GM21360 (cell line): ENCODE measurements at regions not wholly inside any gene's neighbourhood (a gene's known extent, or its start where the extent isn't known, plus 50 kb on each side); places are given as distances from the start of the nearest gene placed in this dataset.
"Not testable (repeated sequence)": the region's sequence is repeated elsewhere in the genome, so short reads cannot be mapped to it uniquely, and the experiment has no call there.

Experiments
- ATAC-seq: cut with Tn5 transposase; IDR thresholded peaks from one replicate; pipeline ENCODE4 v1.9.1; 2021; ENCODE audit warnings: mild to moderate bottlenecking, moderate library complexity; ENCODE audit not compliant: unreplicated experiment

DNA sequence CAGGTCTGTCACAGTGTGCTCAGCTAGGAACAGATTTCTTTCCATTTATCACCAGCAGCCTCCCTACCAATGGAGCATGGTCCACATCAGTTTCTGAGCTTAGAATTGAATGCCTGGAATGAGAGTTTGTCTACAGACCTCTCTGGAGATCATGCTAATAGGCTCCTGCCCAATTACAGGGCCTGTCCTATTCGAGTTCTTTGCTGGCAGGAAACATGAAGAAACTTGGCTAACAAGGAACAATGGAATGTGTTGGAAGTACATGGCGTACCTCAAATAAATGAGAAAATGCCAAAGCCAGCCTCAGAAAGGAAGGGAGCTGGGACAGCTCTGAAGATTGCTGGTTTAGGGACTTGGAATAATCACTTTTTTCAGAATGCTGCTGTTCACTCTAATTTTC, 186.0 kb upstream of the AKR1E2 start:
- no peak for ATAC-seq

- ATAC-seq = no peak
These were observed 187.9 kb upstream of the AKR1E2 start for GRCh38 chr10:4638099-4638498.

GRCh38 chr10:4637657-4638056, 188.3 kb upstream of the AKR1E2 start:
- ATAC-seq = no peak

DNA sequence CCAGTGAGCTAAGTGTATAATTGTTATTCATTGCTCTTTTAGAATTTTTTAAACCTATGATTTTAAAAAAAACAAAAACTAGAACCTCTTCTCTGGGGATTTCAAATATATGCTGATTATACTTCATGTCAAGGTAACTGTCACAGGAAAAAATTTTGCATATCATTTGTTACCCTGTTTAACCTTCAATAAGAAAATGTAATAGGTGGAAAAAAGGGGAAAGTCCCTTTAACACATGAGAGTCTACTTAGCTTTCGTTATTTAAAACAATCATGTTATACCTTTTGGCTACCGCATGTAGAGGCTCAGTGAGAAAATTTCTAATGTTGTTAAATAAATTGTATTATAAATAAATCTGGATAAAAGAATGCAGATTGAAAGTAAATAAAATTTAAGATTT, 190.1 kb upstream of the AKR1E2 start:
- ATAC-seq = no peak

DNA sequence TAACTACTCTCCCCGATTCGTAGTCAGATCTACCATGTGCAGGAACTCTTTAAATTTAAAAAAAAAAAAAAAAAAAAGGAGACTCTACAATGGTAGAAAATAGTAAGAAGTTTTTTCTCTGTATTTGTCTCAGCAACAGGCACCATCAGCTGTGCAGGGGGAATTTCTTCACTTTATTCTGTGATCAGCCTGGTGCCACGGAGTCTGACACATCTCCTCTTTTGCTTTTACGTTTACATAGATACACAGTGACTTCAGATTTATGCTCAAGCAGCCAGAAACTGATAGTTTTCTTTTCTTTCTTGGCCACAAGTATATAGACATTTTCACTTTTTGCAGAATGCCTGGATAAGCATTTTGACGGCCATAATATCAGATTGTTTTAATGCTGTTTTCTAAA, 190.6 kb upstream of the AKR1E2 start:
- ATAC-seq = no peak

DNA sequence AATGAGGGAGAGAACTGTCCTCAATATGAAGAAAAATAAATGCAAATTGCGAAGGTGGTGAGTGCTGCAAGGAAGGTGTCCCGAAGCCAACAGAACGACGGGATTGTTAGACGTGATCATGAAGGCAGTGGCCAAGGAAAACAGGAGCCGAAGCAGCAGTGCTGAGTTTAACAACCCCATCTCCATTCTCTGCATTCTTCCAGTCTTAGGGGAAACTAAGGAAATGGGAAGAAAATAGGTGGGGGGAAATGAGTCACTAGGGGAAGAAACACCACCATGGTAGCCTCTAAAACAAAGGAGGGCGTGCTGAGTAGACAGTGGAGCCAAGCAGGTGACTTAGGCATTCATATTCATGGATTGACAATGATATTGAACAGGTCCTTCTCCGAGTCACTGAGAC, 192.2 kb upstream of the AKR1E2 start:
- no peak for ATAC-seq

DNA sequence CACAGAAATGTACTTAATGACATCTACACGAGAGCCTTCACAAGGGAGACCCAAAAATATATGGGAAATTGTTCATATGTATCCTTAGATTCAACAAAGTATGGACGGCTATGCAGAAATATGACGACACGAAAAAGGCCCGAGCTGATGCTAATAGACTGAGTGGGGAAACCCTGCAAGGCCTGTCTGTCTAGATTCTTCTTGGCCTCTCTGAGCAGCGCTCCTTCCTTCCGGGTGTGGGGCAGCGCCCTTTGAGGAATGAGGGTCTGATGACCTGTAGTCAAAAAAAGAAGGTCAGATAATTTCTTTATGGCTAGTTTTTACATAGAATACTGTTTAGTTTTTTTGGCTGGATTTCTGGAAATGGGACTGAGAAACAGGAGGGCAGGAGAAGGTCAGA, 192.8 kb upstream of the AKR1E2 start:
- no peak for ATAC-seq

DNA sequence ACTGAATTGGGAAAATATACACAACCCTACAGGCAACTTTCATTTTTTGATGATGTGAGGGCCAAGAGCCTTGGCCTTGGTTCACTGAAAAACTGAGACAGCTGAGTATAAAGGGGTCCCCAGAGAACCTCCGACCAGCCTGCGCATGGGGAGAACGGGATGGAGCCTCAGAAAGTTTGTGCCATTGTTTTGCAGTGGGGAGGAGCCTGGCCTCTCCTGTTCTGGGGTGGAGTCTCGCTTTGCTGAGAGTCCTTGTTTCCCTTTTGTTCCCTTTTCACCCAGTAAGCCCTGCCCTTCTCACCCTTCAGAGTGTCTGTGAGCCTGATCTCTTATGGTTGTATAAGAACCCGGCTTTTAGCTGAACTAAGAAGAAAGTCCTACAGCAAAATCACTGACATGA, 193.2 kb upstream of the AKR1E2 start:
- no peak for ATAC-seq

GRCh38 chr10:4626919-4627318, 199.1 kb upstream of the AKR1E2 start:
- no peak for ATAC-seq

GRCh38 chr10:4623757-4624420, 202.1 kb upstream of the AKR1E2 start:
- no peak for ATAC-seq

DNA sequence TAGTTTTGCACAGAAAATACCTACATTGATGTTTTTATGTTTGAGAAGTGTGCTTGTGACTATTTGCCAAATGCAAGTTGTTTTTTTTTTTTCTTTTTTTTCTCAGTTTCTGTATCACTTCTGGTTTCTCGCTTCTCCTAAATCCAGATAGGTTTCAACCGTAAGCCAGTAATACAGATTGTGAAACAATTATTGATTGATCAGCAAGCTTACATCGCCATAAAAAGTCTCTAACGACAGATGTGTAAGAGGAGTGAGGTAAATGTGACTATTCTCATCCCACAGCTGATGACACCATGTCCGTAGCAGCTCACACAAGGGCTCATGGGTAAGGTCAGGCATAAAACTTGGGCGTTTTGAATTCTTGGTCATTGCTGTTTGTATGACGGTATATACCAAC, 202.8 kb upstream of the AKR1E2 start:
- no peak for ATAC-seq

- no peak for ATAC-seq
These were observed 203.6 kb upstream of the AKR1E2 start for GRCh38 chr10:4622384-4622783.

- ATAC-seq = no peak
These were observed 208.4 kb upstream of the AKR1E2 start for GRCh38 chr10:4617589-4617988.

GRCh38 chr10:4615042-4615441, 211.0 kb upstream of the AKR1E2 start:
- no peak for ATAC-seq

GRCh38 chr10:4609251-4609650, 216.8 kb upstream of the AKR1E2 start:
- ATAC-seq = no peak

GRCh38 chr10:4607681-4608080, 218.3 kb upstream of the AKR1E2 start:
- ATAC-seq = no peak

DNA sequence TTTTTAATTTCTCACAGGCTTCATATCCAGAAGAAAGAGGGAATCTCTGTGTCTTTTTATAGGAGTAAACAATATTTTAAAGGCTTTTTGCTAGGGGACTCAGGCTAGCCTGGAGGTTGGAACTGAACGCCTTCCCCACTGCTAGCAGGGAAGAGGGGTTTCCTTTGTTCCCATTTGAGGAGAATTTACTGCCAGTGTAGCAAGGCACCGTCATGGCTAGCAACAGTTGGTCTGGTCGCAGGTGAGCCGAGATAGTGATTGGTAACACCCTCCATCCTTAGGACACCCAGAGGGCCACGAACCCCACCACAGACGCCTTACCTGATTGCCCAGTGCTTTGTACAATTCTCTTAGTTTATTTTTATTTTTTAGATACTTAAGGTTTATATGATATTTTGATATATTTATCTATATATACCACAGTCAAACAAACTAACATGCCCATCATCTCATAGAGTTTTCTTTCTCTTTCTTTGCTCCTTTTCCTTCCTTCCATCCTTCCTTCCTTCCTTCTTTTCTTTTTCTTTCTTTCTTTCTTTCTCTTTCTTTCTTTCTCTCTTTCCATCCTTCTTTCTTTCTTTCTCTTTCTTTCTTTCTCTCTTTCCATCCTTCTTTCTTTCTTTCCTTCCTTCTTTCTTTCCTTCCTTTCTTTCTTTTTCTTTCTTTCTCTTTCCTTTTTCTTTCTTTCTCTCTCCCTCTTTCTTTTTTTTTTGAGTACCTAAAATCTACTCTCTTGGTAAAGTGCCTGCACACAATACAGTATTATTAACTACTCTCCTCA, 219.0 kb upstream of the AKR1E2 start:
- no peak for ATAC-seq

- no peak for ATAC-seq
These were observed 223.1 kb upstream of the AKR1E2 start for GRCh38 chr10:4602764-4603491.

- no peak for ATAC-seq
These were observed 226.5 kb upstream of the AKR1E2 start for GRCh38 chr10:4599471-4599870.

DNA sequence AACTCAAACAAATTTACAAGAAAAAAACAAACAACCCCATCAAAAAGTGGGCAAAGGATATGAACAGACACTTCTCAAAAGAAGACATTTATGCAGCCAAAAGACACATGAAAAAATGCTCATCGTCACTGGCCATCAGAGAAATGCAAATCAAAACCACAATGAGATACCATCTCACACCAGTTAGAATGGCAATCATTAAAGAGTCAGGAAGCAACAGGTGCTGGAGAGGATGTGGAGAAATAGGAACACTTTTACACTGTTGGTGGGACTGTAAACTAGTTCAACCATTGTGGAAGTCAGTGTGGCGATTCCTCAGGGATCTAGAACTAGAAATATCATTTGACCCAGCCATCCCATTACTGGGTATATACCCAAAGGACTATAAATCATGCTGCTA, 228.1 kb upstream of the AKR1E2 start:
- ATAC-seq = not testable (repeated sequence)

DNA sequence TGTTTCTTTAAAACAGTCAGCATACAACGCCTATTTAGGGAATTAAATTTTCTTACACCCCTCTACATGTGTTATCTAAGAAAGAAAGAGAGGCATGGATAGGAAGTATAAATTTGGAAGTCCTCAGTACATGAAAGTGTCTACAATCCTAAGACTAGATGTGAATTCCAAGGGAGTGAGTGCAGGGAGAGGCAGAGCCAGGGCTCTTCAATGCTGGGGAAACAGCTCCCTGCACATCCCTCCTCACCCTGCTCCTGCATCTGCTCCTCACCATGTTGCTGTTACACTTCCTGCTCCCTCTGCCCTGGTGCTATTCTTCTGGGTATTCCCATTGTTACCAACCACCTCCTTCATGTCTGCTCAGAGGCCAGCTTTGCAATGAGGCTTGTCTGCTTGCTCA, 229.1 kb upstream of the AKR1E2 start:
- no peak for ATAC-seq

DNA sequence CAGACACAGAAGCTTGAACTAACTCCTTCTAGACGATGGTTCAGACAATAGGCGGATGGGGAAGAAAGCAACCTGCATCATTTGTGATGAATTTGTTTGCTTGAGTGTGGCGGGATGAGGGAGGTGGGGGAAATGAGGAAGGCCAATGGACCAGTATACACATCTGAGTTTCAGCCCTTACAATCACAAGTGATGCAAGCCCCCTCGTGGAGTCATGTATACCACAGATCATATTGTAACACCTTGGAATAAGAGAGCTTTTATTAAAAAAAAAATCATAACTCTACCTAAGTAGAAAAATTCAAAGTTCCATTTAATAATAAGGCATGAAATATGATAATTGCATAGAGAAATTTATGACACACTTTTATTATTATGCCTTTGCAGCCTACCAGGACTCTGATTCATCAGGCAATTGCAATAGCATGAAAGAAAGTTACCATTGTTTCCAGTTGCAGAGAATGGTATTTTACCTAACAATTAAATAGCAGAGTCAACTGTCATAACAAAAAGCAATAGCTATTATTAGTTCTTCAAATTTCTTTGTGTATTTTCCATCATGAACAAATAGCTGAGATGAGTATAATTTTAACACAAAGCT, 230.2 kb upstream of the AKR1E2 start:
- no peak for ATAC-seq
